ENCODE measurements at regions not wholly inside any gene's neighbourhood (a gene's known extent, or its start where the extent isn't known, plus 50 kb on each side); places are given as distances from the start of the nearest gene placed in this dataset.
"Not testable (repeated sequence)": the region's sequence is repeated elsewhere in the genome, so short reads cannot be mapped to it uniquely, and the experiment has no call there.

GRCh38 chr2:181790716-181791649, 100.5 kb upstream of the ITPRID2 start:
- Histone ChIP-seq H3K27ac (peak overlapping the region; percentile 11 to 70 (median 49)), H3K36me3 (no peaks in the 10 kb centered on the region), H3K9me3 (peaks cover 0 to 7% (median 0%) of the 10 kb centered on the region in 4 donors), H3K4me1 (peaks cover 0 to 15% (median 5%) of the 10 kb centered on the region in 4 donors), H3K4me3 (no peak overlapping the region), H3K27me3 (no peaks in the 10 kb centered on the region)
- peak in 1 of 2 donors; percentile 63 for DNase-seq
- intact Hi-C loops (cut with DNase I; ENCODE audit: low total_unique reads), result no loop called here
- TF ChIP-seq POLR2A (IDR thresholded peaks at IDR 0.05) (no peak), POLR2AphosphoS5 (IDR thresholded peaks at IDR 0.05) (peak in 1 of 3 donors; percentile 9)
- WGBS, 5 donors, result 24 to 52% (median 34%) methylated on average over 10 of the region's 10 CpGs

DNA sequence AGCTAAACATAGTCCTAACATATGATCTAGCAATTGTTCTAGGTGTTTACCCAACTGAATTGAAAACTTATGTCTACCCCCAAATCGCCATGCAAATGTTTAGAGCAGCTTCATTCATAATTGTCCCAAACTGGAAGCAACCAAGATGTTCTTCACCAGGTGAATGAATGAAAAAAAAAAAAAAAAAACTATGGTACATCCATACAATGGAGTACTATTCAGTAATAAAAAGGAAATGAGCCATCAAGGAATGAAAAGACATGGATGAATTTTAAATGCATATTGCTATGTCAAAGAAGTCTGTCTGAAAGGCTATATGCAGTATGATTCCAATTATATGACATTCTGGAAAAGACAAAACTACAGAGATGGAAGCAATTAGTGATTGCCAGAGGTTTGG, 98.6 kb upstream of the ITPRID2 start:
- Histone ChIP-seq H3K9me3 (peaks cover 0 to 7% (median 0%) of the 10 kb centered on the region in 4 donors), H3K4me3 (no peak overlapping the region), H3K27ac (no peak overlapping the region), H3K4me1 (peaks cover 0 to 15% (median 5%) of the 10 kb centered on the region in 4 donors), H3K27me3 (no peaks in the 10 kb centered on the region), H3K36me3 (no peaks in the 10 kb centered on the region)
- 92 to 100% (median 95%) methylated on average over 1 of the region's 1 CpG for WGBS, 5 donors
- intact Hi-C loops (cut with DNase I; ENCODE audit: low total_unique reads), result no loop called here
- TF ChIP-seq POLR2AphosphoS5 (IDR thresholded peaks at IDR 0.05) (no peak), CTCF (IDR thresholded peaks at IDR 0.05) (no peak), POLR2A (IDR thresholded peaks at IDR 0.05) (no peak), EP300 (IDR thresholded peaks at IDR 0.05) (no peak)
- DNase-seq, result no peak

GRCh38 chr2:181798022-181798421, 93.5 kb upstream of the ITPRID2 start:
- no peak overlapping the region for H3K27ac ChIP-seq
- WGBS, 5 donors, result 85 to 89% (median 88%) methylated on average over 2 of the region's 2 CpGs
- H3K4me3 ChIP-seq, result no peak overlapping the region
- DNase-seq, result no peak
- H3K36me3 ChIP-seq, result no peaks in the 10 kb centered on the region
- TF ChIP-seq CTCF (IDR thresholded peaks at IDR 0.05), result no peak
- TF ChIP-seq POLR2AphosphoS5 (IDR thresholded peaks at IDR 0.05), result no peak
- TF ChIP-seq POLR2A (IDR thresholded peaks at IDR 0.05), result no peak
- no peak for TF ChIP-seq EP300 (IDR thresholded peaks at IDR 0.05)
- intact Hi-C loops (cut with DNase I; ENCODE audit: low total_unique reads), result no loop called here
- H3K27me3 ChIP-seq, result no peaks in the 10 kb centered on the region
- no peaks in the 10 kb centered on the region for H3K4me1 ChIP-seq
- H3K9me3 ChIP-seq, result peaks cover 0 to 2% (median 0%) of the 10 kb centered on the region in 4 donors

DNA sequence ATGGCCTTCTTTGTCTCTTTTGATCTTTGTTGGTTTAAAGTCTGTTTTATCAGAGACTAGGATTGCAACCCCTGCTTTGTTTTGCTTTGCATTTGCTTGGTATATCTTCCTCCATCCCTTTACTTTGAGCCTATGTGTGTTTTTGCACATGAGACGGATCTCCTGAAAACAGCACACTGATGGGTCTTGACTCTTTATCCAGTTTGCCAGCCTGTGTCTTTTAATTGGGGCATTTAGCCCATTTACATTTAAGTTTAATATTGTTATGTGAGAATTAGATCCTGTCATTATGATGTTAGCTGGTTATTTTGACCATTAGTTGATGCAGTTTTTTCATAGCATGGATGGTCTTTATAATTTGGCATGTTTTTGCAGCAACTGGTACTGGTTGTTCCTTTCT, 89.2 kb upstream of the ITPRID2 start:
- DNase-seq; H3K27me3 ChIP-seq; H3K4me3 ChIP-seq; H3K9me3 ChIP-seq; intact Hi-C loops (cut with DNase I; ENCODE audit: low total_unique reads); H3K27ac ChIP-seq; H3K36me3 ChIP-seq: not testable (repeated sequence)
- H3K4me1 ChIP-seq, result peaks cover 6 to 28% (median 14%) of the 10 kb centered on the region in 4 donors
- WGBS, 5 donors, result 94 to 97% (median 95%) methylated on average over 1 of the region's 1 CpG

DNA sequence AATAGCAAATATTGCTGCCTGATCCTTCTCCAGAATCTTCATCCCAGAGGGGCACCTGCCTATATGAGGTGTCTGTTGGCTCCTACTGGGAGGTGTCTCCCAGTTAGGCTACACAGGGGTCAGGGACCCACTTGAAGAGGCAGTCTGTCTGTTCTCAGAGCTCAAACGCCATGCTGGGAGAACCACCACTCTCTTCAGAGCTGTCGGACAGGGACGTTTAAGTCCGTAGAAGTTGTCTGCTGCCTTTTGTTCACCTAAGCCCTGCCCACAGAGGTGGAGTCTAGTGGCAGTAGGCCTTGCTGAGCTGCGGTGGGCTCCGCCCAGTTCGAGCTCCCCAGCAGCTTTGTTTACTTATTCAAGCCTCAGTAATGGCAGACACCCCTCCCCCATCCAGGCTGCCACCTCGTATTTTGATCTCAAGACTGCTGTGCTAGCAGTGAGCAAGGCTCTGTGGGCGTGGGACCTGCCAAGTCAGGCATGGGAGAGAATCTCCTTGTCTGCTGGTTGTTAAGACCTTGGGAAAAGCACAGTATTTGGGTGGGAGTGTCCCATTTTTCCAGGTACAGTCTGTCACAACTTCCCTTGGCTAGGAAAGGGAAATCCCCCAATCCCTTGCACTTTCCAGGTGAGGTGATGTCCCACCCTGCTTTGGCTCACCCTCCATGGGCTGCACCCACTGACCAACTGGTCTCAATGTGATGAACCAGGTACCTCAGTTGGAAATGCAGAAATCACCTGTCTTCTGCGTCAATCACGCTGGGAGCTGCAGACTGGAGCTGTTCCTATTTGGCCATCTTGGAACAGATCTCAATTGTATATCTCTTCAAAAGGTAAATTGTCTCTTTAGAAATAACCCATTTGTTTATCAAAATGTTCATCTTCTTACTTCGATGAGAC, 87.4 kb upstream of the ITPRID2 start:
- peaks cover 6 to 35% (median 14%) of the 10 kb centered on the region in 4 donors for H3K4me1 ChIP-seq
- H3K27me3 ChIP-seq; H3K36me3 ChIP-seq; intact Hi-C loops (cut with DNase I; ENCODE audit: low total_unique reads); H3K27ac ChIP-seq; H3K4me3 ChIP-seq; H3K9me3 ChIP-seq: not testable (repeated sequence)
- WGBS, 5 donors, result 73 to 77% (median 75%) methylated on average over 12 of the region's 12 CpGs
- peak in 1 of 2 donors; percentile 58 for DNase-seq

All from stomach (tissue), 8 donors.